ENCODE measurements at regions not wholly inside any gene's neighbourhood (a gene's known extent, or its start where the extent isn't known, plus 50 kb on each side); places are given as distances from the start of the nearest gene placed in this dataset.
"Not testable (repeated sequence)": the region's sequence is repeated elsewhere in the genome, so short reads cannot be mapped to it uniquely, and the experiment has no call there.

DNA sequence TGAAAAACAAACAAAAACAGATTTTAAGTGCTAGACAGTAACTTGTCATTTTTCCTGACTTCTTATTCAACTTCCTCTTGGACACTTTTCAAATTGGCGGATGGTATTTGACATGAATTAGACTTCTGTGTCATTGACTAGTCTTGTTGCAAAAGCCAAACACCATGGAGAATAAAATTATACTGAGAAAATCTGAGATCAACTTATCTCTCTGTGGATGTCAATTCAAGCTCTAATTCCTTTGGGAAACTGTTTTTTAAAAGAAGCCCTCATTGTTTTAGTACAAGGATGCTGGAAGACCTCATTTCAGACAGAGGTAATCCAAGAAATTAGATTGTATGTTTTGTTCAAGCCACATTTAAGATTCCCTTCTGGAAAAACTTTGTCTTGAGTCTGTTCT, 831.0 kb downstream of the SEMA5A start:
- no peak for DNase-seq (ENCODE audit: low read depth)

DNA sequence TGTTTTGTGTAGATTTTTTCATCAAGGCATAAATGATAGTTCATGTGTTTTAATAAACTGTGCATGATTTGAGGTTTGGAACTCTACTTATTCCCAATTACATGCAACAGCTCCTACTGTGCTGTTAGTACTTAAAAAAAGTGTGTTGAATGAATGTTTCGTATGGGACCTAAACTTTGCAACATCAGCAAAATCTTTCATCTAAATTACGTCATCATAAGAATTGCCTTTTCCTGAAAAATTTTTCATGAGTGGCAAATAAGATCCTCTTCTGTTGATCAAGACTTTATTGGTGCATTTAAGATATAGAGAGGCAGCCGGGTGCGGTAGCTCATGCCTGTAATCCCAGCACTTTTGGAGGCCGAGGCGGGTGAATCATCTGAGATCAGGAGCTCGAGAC, 826.1 kb downstream of the SEMA5A start:
- DNase-seq (ENCODE audit: low read depth) = no peak

DNA sequence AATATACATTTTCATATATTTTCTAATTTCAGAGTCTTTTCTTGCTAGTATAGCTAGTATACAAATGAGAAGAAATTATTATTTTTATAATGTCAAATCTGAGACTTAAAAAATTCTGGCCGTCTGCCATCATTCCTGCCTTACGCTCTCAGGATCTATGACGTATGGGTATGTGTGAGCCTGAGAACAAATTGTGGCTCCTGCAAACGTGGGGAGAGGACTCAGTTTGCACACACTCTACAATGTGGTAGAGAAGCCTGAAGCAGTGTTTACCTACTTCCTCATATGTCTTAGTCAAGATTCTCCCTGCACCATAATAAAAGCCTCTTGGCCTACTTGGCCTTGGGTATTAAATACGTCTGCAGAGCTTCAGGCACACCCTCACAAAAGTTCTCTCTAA, 825.4 kb downstream of the SEMA5A start:
- no peak for DNase-seq (ENCODE audit: low read depth)

DNA sequence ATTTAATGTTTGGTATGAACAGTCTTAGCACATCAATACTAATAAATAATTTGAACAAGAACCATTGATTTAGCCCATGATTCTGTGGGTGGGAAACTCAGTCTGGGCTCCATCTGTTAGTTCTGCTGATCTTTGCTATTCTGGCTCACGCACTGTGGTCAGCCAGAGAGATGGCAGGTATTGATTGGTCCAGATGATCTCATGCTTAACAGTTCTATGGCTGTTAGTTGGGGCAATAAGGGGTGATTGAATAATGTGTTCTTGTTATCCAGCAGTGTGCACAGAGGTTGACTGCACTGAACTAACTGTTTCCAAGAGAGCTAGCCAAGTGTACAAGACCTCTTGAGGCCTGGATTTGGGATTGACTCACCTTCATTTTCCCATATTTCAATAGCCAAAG, 824.3 kb downstream of the SEMA5A start:
- no peak for DNase-seq (ENCODE audit: low read depth)

- DNase-seq (ENCODE audit: low read depth) = no peak
Observed at GRCh38 chr5:8726383-8727036, 819.4 kb downstream of the SEMA5A start.

GRCh38 chr5:8727396-8727795, 818.5 kb downstream of the SEMA5A start:
- DNase-seq (ENCODE audit: low read depth) = no peak

GRCh38 chr5:8729437-8729836, 816.4 kb downstream of the SEMA5A start:
- DNase-seq (ENCODE audit: low read depth) = no peak

DNA sequence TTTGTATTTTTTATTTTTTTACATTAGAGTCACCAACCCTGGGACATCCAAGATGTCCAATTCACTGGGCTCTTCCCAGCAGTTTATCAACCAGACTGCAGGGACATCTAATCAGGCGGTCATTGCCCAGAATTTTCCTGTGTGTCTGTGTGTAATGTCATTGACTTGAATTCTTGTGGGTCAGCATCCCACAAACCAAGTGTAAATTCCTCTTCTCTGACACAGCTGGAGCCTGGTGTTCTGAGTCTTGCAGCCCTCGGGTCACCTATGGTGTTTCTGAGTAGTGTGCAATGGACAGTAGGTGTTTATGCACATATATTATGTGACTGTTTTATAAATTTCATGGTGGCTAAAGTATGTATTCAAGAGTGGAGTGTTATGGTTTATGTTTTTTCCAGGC, 815.7 kb downstream of the SEMA5A start:
- DNase-seq (ENCODE audit: low read depth) = no peak

DNA sequence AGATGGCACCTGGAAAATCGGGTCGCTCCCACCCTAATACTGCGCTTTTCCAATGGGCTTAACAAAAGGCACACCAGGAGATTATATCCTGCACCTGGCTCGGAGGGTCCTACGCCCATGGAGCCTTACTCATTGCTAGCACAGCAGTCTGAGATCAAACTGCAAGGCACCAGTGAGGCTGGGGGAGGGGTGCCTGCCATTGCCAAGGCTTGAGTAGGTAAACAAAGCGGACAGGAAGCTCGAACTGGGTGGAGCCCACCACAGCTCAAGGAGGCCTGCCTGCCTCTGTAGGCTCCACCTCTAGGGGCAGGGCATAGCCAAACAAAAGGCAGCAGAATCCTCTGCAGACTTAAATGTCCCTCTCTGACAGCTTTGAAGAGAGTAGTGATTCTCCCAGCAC, 814.8 kb downstream of the SEMA5A start:
- not testable (repeated sequence) for DNase-seq (ENCODE audit: low read depth)

DNA sequence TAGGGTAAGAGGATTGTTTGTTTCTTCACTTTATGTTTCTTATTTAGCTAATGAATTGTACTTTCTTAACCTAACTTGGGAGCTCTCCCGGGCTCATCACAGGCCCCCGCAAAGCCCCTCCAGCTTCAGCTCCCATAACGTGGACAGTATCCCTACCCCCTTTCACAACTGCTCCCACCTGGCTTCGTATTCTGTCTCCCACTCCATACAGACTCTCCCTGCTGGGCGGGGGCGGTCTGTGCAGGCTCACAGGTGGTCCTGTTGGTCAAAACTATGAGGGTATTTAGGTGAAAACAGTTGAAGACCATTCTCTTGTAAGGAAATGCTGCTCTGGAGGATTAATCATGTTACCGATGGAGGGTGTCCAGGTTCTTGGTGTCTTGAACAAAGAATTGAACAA, 805.3 kb downstream of the SEMA5A start:
- no peak for DNase-seq (ENCODE audit: low read depth)

DNA sequence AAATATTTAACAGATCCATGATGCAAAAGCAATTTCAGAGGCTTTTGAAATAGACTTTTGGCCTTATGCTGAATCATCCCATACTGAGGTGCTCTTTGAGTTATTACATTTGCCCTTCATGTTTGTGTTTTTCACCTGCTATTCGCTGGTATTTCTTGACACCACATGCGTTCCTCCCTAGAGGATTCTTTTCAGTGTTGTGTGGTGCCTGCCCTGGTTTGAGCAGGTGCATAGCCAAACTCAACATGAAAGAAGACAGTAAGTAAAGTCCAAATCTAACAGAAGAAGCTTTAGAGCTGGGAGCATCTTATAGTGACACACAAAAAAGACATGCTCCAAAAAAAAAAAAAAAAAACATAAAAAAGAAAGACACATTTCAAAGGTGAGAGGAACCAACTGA, 796.3 kb downstream of the SEMA5A start:
- no peak for DNase-seq (ENCODE audit: low read depth)

- DNase-seq (ENCODE audit: low read depth) = no peak
Observed at GRCh38 chr5:8750100-8750499, 795.8 kb downstream of the SEMA5A start.

- DNase-seq (ENCODE audit: low read depth) = no peak
Observed at GRCh38 chr5:8751971-8752370, 793.9 kb downstream of the SEMA5A start.

DNA sequence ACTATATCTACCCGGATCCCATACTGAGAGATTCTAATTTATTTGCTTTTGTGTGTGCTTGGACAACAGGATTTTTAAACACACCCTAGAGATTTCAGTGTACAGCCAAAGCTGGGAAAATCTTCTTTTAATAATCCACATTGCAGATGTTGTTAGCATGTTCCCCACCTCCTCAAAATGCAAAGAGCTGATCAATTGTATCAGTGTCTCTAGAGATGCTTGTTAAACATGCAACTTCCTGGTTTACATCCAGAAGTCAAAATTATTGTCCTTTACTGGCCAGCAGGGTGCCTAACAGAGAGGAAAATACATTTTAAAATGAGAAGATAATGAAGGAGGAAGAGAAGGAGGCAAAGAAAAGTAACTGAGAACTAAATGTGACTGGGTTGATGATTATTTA, 793.3 kb downstream of the SEMA5A start:
- no peak for DNase-seq (ENCODE audit: low read depth)

DNA sequence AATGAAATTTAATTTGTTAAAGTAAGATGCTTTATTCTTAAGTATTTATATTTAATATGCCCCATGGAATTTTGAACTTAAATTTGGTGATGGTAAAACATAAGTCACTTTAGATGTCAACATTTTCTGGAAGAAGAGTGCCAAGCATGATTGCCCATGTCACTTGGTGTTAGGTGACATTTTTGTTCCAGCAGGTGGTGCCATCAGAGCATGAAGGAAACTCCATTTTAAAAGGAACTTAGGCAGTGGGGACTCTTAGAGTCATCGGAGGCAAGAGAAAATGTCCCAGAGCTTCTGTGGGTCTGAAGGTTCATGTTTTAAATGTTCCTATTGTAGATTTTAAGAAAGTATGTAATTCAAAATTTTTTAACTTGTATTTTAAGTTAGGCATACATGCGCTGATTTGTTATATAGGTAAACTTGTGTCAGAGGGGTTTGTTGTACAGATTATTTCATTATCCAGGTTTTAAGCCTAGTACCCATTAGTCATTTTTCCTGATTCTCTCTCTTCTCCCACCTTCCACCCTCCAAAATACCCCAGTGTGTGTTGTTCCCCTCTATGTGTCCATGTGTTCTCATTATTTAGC, 789.3 kb downstream of the SEMA5A start:
- no peak for DNase-seq (ENCODE audit: low read depth)

DNA sequence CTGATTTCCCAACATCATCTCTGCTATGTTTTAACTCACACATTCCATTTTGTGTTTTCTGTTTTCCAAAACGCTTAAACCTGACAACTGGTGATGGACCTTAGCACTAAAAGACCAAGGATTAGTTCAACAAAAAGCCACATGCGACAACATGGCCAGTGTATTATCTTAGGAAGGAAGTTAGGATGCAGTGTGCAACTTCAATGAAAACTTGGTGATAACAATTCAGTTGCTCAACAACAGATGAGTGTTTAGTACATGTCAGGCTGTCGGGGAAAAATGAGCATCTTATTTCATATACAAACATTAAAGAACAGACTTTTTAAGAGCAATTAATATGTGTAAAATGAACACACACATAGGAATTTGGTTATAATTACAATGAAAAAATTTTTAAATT, 780.0 kb downstream of the SEMA5A start:
- DNase-seq (ENCODE audit: low read depth) = no peak

- no peak for DNase-seq (ENCODE audit: low read depth)
Observed at GRCh38 chr5:8766448-8766847, 779.4 kb downstream of the SEMA5A start.

- DNase-seq (ENCODE audit: low read depth) = no peak
Observed at GRCh38 chr5:8767111-8767510, 778.8 kb downstream of the SEMA5A start.

DNA sequence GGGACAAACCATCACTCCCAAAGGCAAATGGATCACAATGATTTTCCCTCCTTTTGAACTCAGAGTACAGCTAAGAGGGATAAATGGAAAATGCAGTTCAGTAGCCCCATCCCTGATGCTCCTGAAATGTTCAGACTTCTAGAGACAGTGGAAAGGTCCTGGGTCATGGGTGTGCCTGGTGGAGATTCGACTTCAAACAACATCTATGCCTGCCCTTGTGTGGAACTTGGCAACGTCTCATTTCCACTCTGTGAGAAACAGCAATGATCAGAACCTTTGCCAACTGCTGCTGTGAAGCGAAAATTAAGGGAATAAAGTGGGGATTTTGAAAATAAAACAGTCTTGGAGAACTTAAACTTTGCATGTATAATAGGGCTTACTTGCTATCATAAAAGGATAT, 778.1 kb downstream of the SEMA5A start:
- DNase-seq (ENCODE audit: low read depth) = no peak

DNA sequence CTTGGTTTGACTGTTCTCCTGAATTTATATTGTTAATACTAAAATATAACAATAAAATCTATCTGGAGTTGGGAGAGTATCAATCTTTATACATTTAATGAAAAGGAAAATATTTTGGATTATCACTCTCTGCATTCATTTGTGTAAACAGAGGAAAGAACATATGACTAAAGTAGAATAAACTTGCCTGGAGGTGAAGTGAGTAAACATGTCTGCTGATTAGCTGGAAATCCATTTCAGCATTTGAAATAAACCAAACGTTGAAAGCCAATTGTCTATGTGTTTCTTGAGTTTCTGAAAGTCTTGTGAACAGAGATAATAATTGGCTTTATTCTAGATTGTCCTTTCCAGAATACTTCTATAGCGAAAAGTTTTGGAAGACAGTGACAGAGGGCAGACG, 776.2 kb downstream of the SEMA5A start:
- no peak for DNase-seq (ENCODE audit: low read depth)

DNA sequence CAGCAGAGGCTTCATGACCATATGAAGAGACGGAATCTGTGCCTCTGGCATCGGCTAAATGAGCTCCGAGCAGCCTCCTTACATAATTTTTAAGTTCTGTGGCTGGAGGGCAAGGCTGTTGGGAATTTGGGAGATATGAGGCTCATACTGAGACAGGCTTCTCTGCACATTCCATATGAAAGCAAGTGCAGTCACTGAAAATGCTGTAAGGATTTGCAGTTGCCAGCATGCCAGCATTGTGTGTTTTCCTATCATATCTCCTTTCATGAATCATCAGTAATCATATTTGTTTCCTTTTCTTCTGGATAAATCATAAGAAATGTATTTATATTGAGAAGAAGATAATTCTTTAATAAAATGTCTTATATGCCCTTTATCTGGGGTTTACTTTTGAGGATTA, 775.4 kb downstream of the SEMA5A start:
- no peak for DNase-seq (ENCODE audit: low read depth)

GRCh38 chr5:8773046-8773615, 772.7 kb downstream of the SEMA5A start:
- no peak for DNase-seq (ENCODE audit: low read depth)

DNA sequence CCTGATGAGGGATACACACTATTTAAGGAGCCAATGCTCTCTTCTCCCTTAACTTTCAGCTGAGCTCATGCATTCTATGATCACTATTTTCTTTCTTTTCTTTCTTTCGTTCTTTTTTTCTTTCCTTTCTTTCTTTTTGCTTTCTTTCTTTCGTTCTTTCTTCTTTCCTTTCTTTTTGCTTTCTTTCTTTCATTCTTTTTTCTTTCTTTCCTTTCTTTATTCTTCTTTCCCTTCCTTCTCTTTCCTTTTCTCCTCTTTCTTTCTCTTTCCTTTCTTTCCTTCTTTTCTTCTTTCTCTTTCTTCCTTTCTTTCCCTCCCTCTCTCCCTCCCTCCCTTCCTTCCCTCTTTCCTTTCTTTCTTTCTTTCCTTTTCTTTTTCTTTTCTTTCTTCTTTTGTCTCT, 761.2 kb downstream of the SEMA5A start:
- no peak for DNase-seq (ENCODE audit: low read depth)

DNA sequence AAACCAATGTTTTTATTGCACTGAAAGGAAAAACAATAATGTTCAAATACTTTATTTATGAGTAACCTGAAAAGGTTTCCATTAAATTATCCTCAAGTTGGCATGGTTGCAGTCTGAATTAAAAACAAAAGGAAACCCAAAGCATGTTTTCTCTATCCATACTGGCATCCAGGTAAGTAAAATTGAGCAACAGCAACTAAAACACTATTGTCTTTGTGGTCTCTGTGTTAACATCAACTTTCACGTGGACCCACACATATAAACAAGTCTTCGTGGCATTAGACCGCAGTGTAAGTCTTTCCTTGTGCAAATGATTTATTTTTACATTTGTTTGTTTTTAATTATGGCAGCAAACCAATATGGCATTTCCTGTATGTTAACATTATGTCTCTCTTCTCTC, 757.6 kb downstream of the SEMA5A start:
- DNase-seq (ENCODE audit: low read depth) = no peak
